PFSK-1 (cell line): ENCODE measurements at regions not wholly inside any gene's neighbourhood (a gene's known extent, or its start where the extent isn't known, plus 50 kb on each side); places are given as distances from the start of the nearest gene placed in this dataset.

Source experiments
- POLR2AphosphoS5 ChIP-seq: IDR thresholded peaks from 2 replicates; pipeline ENCODE4 v1.6.1; 2012; ENCODE audit warnings: low read depth, mild to moderate bottlenecking, control low read depth, low read length, moderate library complexity
- SIN3A ChIP-seq: IDR thresholded peaks from 2 replicates; pipeline ENCODE4 v1.6.1; 2012; ENCODE audit warnings: mild to moderate bottlenecking, low read length, moderate library complexity, borderline replicate concordance; ENCODE audit not compliant: insufficient read depth
- TAF1 ChIP-seq: IDR thresholded peaks from 2 replicates; pipeline ENCODE4 v1.6.1; 2012; ENCODE audit warnings: low read length, control low read depth, borderline replicate concordance; ENCODE audit not compliant: insufficient read depth

GRCh38 chr5:88660264-88660946 lies 222.6 kb downstream of the MEF2C start:
- no peak for TF ChIP-seq SIN3A
- TF ChIP-seq TAF1, result no peak
- no peak for TF ChIP-seq POLR2AphosphoS5
